Immature natural killer cell (primary cell): ENCODE measurements at regions not wholly inside any gene's neighbourhood (a gene's known extent, or its start where the extent isn't known, plus 50 kb on each side); places are given as distances from the start of the nearest gene placed in this dataset.

ENCODE experiments used
- DNase-seq, 3 donors: peaks; one replicate each; pipeline ENCODE4 v3.0.0; 2022; ENCODE audit warnings: mixed read lengths in 1 of 3
- H3K27ac Mint-ChIP-seq, 6 donors: one replicate each; pipeline ENCODE4 v1.8.0; 2020; ENCODE audit warnings: mixed read lengths in 6 of 6, mild to moderate bottlenecking in 5 of 6, inconsistent platforms in 4 of 6, moderate library complexity in 3 of 6
- H3K27me3 Mint-ChIP-seq, 3 donors: one replicate each; pipeline ENCODE4 v1.8.0; 2020 to 2021; ENCODE audit warnings: low read depth in 3 of 3, mild to moderate bottlenecking in 3 of 3, mixed read lengths in 3 of 3, moderate library complexity in 3 of 3, inconsistent platforms in 1 of 3
- H3K36me3 Mint-ChIP-seq, 3 donors: one replicate each; pipeline ENCODE4 v1.8.0; 2020; ENCODE audit warnings: mixed read lengths in 3 of 3, inconsistent platforms in 2 of 3, mild to moderate bottlenecking in 2 of 3
- H3K4me1 Mint-ChIP-seq, 2 donors: one replicate each; pipeline ENCODE4 v1.8.0; 2020; ENCODE audit warnings: inconsistent platforms in 2 of 2, mild to moderate bottlenecking in 2 of 2, mixed read lengths in 2 of 2, moderate library complexity in 1 of 2
- H3K4me3 Mint-ChIP-seq, 5 donors: one replicate each; pipeline ENCODE4 v1.8.0; 2020; ENCODE audit warnings: mild to moderate bottlenecking in 5 of 5, mixed read lengths in 5 of 5, inconsistent platforms in 3 of 5, moderate library complexity in 3 of 5
- H3K9me3 Mint-ChIP-seq, 6 donors: one replicate each; pipeline ENCODE4 v1.8.0; 2020; ENCODE audit warnings: mild to moderate bottlenecking in 6 of 6, mixed read lengths in 6 of 6, inconsistent platforms in 4 of 6, moderate library complexity in 3 of 6

DNA sequence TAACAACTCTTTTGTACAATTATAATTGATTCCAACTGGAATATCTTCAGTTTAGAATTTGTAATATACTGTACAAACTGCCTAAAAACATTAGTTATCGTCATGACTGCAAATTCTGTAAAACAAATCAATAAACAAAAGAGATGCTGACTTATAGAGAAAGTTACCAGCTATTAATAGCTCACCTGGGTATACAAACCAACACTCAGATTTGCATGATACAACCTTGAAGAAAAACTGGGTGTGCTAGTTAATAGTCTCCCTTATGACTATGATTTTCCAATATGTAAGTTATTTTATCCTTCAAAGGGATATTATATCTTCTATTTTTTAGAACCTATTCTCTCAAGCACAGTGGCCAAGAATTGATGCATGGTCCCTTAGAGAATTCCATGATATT lies 698.5 kb downstream of the FRK start:
- Mint-ChIP-seq H3K27ac (no peak overlapping the region), H3K4me1 (no peaks in the 10 kb centered on the region), H3K27me3 (no peaks in the 10 kb centered on the region)

GRCh38 chr6:115360602-115361325 lies 699.9 kb downstream of the FRK start:
- H3K36me3 Mint-ChIP-seq: peaks cover 0 to 4% (median 0%) of the 10 kb centered on the region in 3 donors
- no peaks in the 10 kb centered on the region for H3K27me3 Mint-ChIP-seq
- no peak overlapping the region for H3K27ac Mint-ChIP-seq
- DNase-seq: no peak
- H3K4me3 Mint-ChIP-seq: no peak overlapping the region
- H3K4me1 Mint-ChIP-seq: no peaks in the 10 kb centered on the region
- peaks cover 3 to 39% (median 14%) of the 10 kb centered on the region in 6 donors for H3K9me3 Mint-ChIP-seq

More for the DNA sequence above, 698.5 kb downstream of the FRK start:
- H3K9me3 Mint-ChIP-seq: peaks cover 8 to 39% (median 22%) of the 10 kb centered on the region in 6 donors
- H3K36me3 Mint-ChIP-seq: peaks cover 0 to 4% (median 0%) of the 10 kb centered on the region in 3 donors
- H3K4me3 Mint-ChIP-seq: no peak overlapping the region
- DNase-seq: no peak

DNA sequence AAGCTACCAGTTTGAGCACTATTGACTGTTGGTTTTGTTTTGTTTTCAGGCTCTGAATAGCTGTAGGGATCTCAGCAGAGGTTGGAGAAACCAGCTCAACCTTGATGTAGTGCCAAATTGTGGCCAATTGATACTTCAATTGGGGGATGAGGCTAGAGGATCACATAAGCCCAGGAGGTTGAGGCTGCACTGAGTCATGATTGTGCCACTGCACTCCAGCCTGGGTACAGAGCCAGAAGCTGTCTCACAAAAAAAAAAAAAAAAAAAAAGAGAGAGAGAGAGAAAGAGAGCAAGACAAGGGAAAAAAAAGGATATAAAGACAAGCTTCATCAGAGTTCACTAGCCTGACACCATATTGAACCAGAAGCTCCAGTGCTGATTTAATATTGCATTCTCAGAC lies 702.1 kb downstream of the FRK start:
- Mint-ChIP-seq H3K4me3 (no peak overlapping the region), H3K27me3 (no peaks in the 10 kb centered on the region), H3K27ac (no peak overlapping the region), H3K9me3 (peaks cover 4 to 38% (median 12%) of the 10 kb centered on the region in 6 donors), H3K36me3 (no peaks in the 10 kb centered on the region), H3K4me1 (no peaks in the 10 kb centered on the region)
- no peak for DNase-seq

GRCh38 chr6:115356371-115356770 lies 704.3 kb downstream of the FRK start:
- Mint-ChIP-seq H3K36me3 (no peaks in the 10 kb centered on the region), H3K27me3 (no peaks in the 10 kb centered on the region), H3K27ac (no peak overlapping the region), H3K9me3 (peaks cover 6 to 36% (median 9%) of the 10 kb centered on the region in 6 donors), H3K4me3 (no peak overlapping the region), H3K4me1 (no peaks in the 10 kb centered on the region)
- no peak for DNase-seq

GRCh38 chr6:115323001-115323400 lies 737.7 kb downstream of the FRK start:
- no peak for DNase-seq
- peaks cover 0 to 27% (median 10%) of the 10 kb centered on the region in 6 donors for H3K9me3 Mint-ChIP-seq
- no peaks in the 10 kb centered on the region for H3K36me3 Mint-ChIP-seq
- H3K4me3 Mint-ChIP-seq: no peak overlapping the region
- no peaks in the 10 kb centered on the region for H3K27me3 Mint-ChIP-seq
- H3K27ac Mint-ChIP-seq: no peak overlapping the region
- H3K4me1 Mint-ChIP-seq: no peaks in the 10 kb centered on the region

- Mint-ChIP-seq H3K4me1 (no peaks in the 10 kb centered on the region), H3K4me3 (no peak overlapping the region), H3K9me3 (peaks cover 3 to 37% (median 13%) of the 10 kb centered on the region in 6 donors), H3K27ac (no peak overlapping the region), H3K36me3 (no peaks in the 10 kb centered on the region), H3K27me3 (no peaks in the 10 kb centered on the region)
- DNase-seq: no peak
Measured at GRCh38 chr6:115319823-115320222, 740.9 kb downstream of the FRK start.

GRCh38 chr6:115310156-115310555 lies 750.5 kb downstream of the FRK start:
- DNase-seq: no peak
- peaks cover 12 to 66% (median 45%) of the 10 kb centered on the region in 6 donors for H3K9me3 Mint-ChIP-seq
- no peak overlapping the region for H3K4me3 Mint-ChIP-seq
- H3K27ac Mint-ChIP-seq: no peak overlapping the region
- no peaks in the 10 kb centered on the region for H3K4me1 Mint-ChIP-seq
- H3K27me3 Mint-ChIP-seq: peaks cover 0 to 3% (median 1%) of the 10 kb centered on the region in 3 donors
- peaks cover 0 to 4% (median 0%) of the 10 kb centered on the region in 3 donors for H3K36me3 Mint-ChIP-seq

DNA sequence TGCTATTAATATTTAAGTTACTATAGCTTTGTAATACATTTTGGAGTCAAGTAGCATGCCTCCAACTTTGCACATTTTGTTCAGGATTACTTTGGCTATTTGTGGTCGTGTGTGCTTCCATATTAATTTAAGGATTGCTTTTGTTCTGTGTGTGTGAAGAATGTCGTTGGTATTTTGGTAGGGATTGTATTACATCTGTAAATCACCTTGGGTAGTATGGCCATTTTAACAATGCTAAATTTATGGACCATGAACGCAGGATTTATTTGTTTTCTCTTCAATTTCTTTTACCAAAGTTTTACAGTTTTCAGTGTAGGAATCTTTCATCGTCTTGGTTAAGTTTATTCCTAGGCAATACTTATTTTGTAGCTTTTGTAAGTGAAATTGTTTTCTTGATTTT lies 758.0 kb downstream of the FRK start:
- Mint-ChIP-seq H3K4me1 (no peaks in the 10 kb centered on the region), H3K36me3 (no peaks in the 10 kb centered on the region), H3K27ac (no peak overlapping the region), H3K27me3 (no peaks in the 10 kb centered on the region), H3K4me3 (no peak overlapping the region), H3K9me3 (peaks cover 4 to 37% (median 26%) of the 10 kb centered on the region in 6 donors)
- DNase-seq: no peak

GRCh38 chr6:115287467-115287866 lies 773.2 kb downstream of the FRK start:
- no peak for DNase-seq
- H3K36me3 Mint-ChIP-seq: no peaks in the 10 kb centered on the region
- H3K9me3 Mint-ChIP-seq: peaks cover 4 to 39% (median 26%) of the 10 kb centered on the region in 6 donors
- H3K27ac Mint-ChIP-seq: no peak overlapping the region
- H3K27me3 Mint-ChIP-seq: no peaks in the 10 kb centered on the region
- no peaks in the 10 kb centered on the region for H3K4me1 Mint-ChIP-seq
- no peak overlapping the region for H3K4me3 Mint-ChIP-seq

DNA sequence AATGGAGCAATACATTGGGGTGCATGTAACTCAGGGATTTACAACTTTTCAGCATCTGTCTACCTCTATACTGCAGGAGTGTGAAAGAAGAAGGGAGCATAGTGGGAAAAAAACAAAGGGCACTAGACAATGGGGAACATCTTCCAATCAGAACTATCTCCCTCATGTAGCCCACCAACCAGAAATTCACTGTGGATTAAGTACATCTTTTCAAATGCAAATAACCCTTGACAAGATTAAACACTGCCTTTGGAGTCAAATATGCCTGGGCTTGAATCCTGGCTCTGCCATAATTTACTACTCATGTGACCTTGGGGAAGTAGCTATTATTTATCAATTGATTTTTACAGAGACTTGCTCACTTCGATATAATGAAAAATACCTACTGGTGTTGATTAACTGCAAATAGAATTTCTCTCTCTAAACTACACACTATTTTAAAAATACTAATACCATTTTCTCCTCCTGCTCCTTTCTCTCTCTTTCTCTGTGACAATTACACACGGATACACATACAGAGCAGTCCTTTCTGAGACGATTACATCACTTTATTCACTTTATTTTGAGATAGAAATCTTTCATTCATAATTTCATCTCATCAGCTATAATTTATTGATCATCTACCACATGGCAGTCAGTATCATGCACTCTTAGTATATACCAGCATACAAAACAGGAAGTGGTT lies 783.7 kb downstream of the FRK start:
- Mint-ChIP-seq H3K27ac (no peak overlapping the region), H3K9me3 (peaks cover 9 to 37% (median 19%) of the 10 kb centered on the region in 6 donors), H3K36me3 (peaks cover 0 to 4% (median 0%) of the 10 kb centered on the region in 3 donors), H3K4me1 (no peaks in the 10 kb centered on the region), H3K4me3 (no peak overlapping the region), H3K27me3 (peaks cover 0 to 4% (median 0%) of the 10 kb centered on the region in 3 donors)
- no peak for DNase-seq

DNA sequence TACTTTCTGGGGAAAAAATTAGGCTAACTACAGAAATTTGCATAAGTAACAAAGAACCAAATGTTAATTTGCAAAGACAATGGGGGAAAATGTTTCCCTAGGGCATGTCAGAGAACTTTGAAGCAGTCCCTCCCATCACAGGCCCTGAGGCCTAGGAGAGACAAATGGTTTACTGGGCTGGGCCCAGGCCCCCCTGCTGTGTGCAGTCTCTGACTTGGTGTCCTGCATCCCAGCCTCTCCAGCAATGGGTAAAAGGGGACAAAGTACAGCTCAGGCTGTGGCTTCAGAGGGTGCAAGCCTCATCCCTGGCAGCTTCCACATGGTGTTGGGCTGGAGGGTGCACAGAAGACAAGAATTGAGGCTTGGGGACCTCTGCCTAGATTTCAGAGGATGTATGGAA lies 788.4 kb downstream of the FRK start:
- no peak overlapping the region for H3K4me3 Mint-ChIP-seq
- H3K27me3 Mint-ChIP-seq: no peaks in the 10 kb centered on the region
- no peaks in the 10 kb centered on the region for H3K36me3 Mint-ChIP-seq
- no peak for DNase-seq
- H3K9me3 Mint-ChIP-seq: peaks cover 3 to 31% (median 15%) of the 10 kb centered on the region in 6 donors
- no peak overlapping the region for H3K27ac Mint-ChIP-seq
- H3K4me1 Mint-ChIP-seq: no peaks in the 10 kb centered on the region

- H3K27ac Mint-ChIP-seq: no peak overlapping the region
- H3K36me3 Mint-ChIP-seq: no peaks in the 10 kb centered on the region
- H3K4me3 Mint-ChIP-seq: no peak overlapping the region
- no peak for DNase-seq
- H3K27me3 Mint-ChIP-seq: no peaks in the 10 kb centered on the region
- peaks cover 1 to 33% (median 14%) of the 10 kb centered on the region in 6 donors for H3K9me3 Mint-ChIP-seq
- no peaks in the 10 kb centered on the region for H3K4me1 Mint-ChIP-seq
Measured at GRCh38 chr6:115271434-115271833, 789.3 kb downstream of the FRK start.

DNA sequence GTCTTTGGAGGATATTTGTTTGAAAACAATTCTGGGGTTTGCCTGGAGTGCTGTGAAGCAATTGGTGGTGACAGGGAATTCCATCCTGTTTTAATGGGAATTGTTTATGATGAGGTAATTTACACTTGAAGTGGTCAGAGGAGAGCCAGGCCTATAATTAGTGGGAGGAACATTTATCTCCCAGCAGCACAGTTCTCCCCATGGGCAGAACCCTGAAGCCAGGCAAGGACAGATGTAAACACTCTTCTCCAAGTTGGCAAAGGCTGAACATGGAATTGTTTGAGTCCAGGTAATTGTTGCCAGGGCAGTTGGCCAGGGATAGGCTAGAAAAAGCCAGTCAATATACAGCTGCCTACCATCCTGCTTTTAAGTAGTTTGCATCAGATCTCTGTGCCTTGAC lies 789.7 kb downstream of the FRK start:
- no peak for DNase-seq
- H3K27me3 Mint-ChIP-seq: no peaks in the 10 kb centered on the region
- no peaks in the 10 kb centered on the region for H3K36me3 Mint-ChIP-seq
- H3K9me3 Mint-ChIP-seq: peaks cover 1 to 33% (median 15%) of the 10 kb centered on the region in 6 donors
- no peak overlapping the region for H3K4me3 Mint-ChIP-seq
- no peaks in the 10 kb centered on the region for H3K4me1 Mint-ChIP-seq
- no peak overlapping the region for H3K27ac Mint-ChIP-seq

DNA sequence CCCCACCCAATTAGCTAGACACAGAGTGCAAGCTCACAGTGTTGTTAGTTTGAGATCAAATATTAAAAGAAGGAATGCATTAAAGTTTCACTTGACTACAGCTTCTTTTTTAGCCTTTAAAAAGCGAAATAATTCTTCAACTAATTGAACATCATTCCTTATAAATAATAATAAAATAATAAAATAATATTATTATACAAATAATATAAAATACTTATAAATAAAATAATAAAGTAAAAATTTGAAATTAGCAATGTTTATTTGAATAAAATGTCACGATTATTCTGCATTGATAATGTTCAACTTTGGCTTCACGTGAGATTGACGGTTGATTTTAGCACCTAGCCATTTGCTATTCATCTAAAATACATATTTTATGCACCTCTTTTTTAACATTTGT lies 819.3 kb downstream of the FRK start:
- DNase-seq: no peak

More for the DNA sequence above, 819.3 kb downstream of the FRK start:
- peaks cover 6 to 32% (median 22%) of the 10 kb centered on the region in 6 donors for H3K9me3 Mint-ChIP-seq
- peaks cover 0 to 2% (median 0%) of the 10 kb centered on the region in 3 donors for H3K27me3 Mint-ChIP-seq
- no peak overlapping the region for H3K27ac Mint-ChIP-seq
- H3K4me3 Mint-ChIP-seq: no peak overlapping the region
- H3K36me3 Mint-ChIP-seq: peaks cover 0 to 3% (median 3%) of the 10 kb centered on the region in 3 donors
- no peaks in the 10 kb centered on the region for H3K4me1 Mint-ChIP-seq
